Stimulated activated CD8-positive, alpha-beta memory T cell treated with anti-CD3 and anti-CD28 coated beads, Interleukin-4, amount 100 ng/mL, for 4 hours (primary cell): ENCODE measurements at regions not wholly inside any gene's neighbourhood (a gene's known extent, or its start where the extent isn't known, plus 50 kb on each side); places are given as distances from the start of the nearest gene placed in this dataset.

ENCODE experiments used
- DNase-seq, 2 donors: peaks; one replicate each; pipeline ENCODE4 v3.0.0-alpha.2; 2020; ENCODE audit warnings: low read depth in 2 of 2, low spot score in 1 of 2

GRCh38 chr2:240225660-240226475 is 85.4 kb upstream of the OTOS start:
- no peak for DNase-seq

GRCh38 chr2:240226672-240227537 is 86.4 kb upstream of the OTOS start:
- no peak for DNase-seq

- no peak for DNase-seq
Measured at GRCh38 chr2:240227538-240228428, 87.3 kb upstream of the OTOS start.

- DNase-seq = no peak
Measured at GRCh38 chr2:240229005-240229404, 88.5 kb upstream of the OTOS start.

GRCh38 chr2:240229603-240230235 is 89.3 kb upstream of the OTOS start:
- no peak for DNase-seq

GRCh38 chr2:240230291-240230931 is 90.0 kb upstream of the OTOS start:
- DNase-seq = no peak

- DNase-seq = no peak
Measured at GRCh38 chr2:240231838-240232244, 91.4 kb upstream of the OTOS start.

GRCh38 chr2:240232264-240232915 is 91.9 kb upstream of the OTOS start:
- DNase-seq = no peak

- DNase-seq = peak; percentile 35 to 37
Measured at GRCh38 chr2:240232961-240233884, 92.8 kb upstream of the OTOS start.

- no peak for DNase-seq
Measured at GRCh38 chr2:240233885-240234502, 93.5 kb upstream of the OTOS start.

- no peak for DNase-seq
Measured at GRCh38 chr2:240234503-240234951, 94.1 kb upstream of the OTOS start.

- no peak for DNase-seq
Measured at GRCh38 chr2:240235149-240235803, 94.8 kb upstream of the OTOS start.

- DNase-seq = no peak
Measured at GRCh38 chr2:240235811-240236210, 95.4 kb upstream of the OTOS start.

GRCh38 chr2:240236217-240237111 is 96.0 kb upstream of the OTOS start:
- DNase-seq = no peak

- DNase-seq = no peak
Measured at GRCh38 chr2:240237609-240238174, 97.2 kb upstream of the OTOS start.

GRCh38 chr2:240238201-240238600 is 97.7 kb upstream of the OTOS start:
- DNase-seq = no peak
